SIG-M5 treated with dmso at 0.1 percent for 504 hours (cell line): ENCODE measurements at regions not wholly inside any gene's neighbourhood (a gene's known extent, or its start where the extent isn't known, plus 50 kb on each side); places are given as distances from the start of the nearest gene placed in this dataset.
"Not testable (repeated sequence)": the region's sequence is repeated elsewhere in the genome, so short reads cannot be mapped to it uniquely, and the experiment has no call there.

Experiments used
- DNase-seq: peaks from one replicate; lab custom pipeline; 2025; ENCODE audit not compliant: unreplicated experiment; lab: John Stamatoyannopoulos, UW

DNA sequence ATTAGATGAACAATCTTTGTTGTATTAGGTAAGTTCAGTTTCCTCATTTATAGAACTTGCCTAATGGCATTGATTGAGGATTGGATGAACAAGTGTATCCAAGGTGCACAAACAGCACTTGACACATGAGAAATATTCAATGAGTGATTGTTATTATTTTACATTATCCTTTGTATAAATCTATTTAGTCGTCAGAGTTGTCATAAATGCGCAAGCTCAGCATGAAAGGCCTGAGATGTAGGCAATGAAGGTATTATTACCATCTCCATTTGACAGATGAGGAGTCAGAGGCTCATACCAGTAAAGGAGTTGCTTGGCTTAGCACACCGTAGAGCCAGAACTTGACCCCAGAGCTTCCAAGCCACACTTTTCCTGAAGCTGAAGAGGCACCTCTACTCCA lies 291.4 kb downstream of the C1D start:
- DNase-seq = no peak

DNA sequence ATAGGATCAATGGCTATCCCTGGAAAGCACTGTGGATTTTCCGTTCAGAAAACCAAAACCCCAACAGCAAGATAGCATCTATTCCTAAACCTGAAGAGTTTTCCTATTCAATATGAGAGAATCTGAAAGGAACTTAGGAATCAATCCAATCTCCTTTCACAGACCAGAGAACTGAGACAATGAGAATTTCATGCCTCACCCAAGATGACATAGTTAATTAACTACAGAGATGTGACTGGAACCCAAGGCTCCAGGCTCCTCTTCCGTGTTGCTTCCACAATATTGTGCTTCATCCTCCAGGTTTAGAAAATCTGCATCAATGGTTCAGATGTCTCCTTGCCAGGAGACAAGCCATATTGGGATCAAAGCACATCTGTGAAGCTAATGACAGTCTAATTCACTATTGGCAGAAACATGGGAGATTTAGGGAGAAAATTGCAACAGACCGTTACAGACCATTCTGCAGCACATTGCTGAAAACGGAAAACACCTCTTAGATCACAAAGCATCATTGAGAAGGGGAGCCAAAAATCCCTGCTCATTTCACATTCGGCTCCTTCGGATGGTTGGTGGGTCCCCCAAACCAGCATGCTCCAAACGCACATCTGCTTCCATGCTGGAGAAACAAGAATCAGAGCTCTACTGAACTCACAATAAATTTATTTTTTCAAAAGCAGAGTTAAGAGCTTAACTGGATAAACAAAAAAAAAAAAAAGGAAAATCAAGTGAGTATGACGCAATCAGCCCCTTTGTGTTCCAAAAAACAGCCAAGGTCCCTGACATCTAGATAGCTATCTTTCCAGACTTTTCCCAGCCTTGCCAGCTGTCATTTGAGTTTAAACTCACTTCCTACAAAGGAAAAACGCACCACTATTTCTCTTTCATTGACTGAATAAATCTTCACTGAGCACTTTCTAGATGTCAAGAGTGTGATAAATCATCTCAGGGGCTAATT lies 290.3 kb downstream of the C1D start:
- no peak for DNase-seq

DNA sequence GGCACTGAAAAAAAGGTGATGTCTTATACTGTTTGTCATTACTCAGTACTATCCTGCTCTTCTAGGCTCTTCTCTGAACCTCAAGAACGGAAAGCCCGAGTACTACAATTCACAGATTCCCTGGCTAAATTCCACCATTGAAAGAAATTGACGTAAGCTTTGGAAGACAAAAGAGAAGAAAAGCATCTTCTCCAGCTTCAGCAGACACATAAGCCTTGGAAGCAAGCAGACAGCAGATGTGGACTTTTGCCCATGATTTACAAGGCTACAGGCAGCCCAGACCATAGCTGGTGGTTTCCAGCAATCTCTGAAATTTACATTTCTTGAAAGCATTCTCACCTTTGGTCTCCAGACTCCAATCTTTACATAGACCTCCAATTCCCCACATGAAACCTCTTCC lies 289.0 kb downstream of the C1D start:
- DNase-seq = no peak

DNA sequence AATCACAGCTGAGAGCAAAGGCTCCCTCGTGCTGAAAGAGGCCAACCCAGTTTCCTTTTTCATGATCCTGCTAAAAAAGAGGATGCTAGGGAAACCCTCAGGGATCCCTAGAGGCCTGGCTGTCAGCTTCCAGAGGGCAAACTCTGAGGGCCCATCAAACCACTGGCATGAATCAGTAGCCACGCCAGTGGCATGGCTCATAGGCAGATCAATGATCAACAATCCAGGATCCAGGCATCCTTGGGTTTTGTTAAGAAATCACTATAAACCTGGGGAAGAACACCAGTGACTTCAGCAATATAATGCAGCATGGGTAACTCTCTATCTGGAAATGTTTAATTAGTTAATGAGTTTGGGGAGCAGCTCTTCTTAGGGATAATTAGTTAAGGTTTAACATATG lies 286.5 kb downstream of the C1D start:
- no peak for DNase-seq

DNA sequence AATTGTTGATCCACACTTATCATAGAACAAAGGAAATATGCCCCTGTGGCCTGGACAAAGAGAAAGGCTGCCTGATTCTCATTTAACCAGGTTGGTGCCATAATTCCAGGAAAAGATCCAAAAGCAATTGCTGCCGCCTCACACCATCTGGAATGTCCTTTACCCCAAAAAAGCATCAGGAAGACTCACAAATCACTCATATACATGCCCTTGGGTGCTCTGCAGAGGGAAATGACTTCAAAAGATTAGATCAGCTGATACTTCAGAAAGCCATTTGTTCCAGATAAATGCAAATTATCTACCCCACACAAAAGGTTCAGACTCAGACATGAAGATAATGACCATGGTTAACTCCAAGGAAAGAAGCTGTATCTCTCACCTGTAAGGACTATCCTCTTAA lies 285.8 kb downstream of the C1D start:
- DNase-seq = no peak

DNA sequence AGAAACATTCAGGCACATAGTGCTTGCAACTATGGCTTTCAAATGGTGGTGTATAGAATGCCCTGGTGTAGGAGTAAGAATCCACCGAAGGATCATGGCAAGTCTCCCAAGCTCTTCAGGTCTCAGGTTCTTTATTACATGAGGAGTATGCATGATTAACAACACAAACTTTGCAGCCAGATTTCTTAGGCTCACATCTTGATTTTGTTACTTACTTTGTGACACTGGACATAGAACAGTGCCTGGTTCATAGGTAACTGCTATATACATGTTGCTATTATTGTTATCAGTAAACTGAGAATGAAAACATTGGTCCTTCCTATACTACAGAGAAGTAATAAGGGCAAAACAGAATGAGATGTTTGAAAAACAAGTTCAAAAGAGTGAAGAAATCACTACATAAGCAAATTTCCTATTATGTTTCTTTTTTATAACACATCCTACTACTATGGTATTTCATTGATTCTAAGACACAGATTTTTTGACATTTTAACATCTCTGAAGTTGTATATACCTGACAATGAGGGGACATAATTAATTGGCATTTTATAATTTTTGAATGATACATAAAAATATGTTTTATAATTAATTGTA lies 284.9 kb downstream of the C1D start:
- no peak for DNase-seq

DNA sequence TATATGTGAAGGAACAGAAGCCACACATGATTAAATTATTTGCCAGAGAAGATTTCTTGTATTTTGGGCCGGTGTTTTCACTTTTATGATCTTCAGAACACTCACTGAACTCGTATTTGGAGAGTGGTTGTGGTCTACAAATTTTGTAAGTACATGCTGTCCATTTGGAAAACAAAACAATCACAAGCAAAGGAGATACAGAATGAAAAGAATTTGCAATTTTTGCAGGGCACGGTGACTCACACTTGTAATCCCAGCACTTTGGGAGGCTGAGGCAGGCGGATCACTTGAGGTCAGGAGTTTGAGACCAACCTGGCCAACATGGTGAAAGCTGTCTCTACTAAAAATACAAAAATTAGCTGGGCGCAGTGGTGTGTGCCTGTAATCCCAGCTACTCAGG lies 282.0 kb downstream of the C1D start:
- DNase-seq = not testable (repeated sequence)

DNA sequence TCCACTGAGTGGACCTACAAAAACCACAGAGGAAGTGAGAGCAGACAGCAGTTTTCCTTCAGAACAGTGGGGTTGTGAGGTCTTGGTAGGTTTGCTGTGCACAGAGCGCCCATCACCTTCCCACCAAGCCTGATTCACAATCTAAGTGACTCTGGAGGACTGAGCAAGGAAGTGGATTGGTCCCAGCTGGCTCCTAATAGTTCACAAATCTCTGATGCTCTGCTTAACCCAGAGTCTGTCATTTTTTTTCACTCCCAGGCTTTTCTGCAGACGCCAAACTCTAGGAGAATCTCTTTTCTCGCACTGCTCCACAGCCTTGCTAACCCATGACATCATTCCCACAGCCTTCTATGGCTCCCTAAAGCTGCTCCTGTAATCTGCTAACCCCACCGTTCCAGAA lies 280.4 kb downstream of the C1D start:
- DNase-seq = no peak

DNA sequence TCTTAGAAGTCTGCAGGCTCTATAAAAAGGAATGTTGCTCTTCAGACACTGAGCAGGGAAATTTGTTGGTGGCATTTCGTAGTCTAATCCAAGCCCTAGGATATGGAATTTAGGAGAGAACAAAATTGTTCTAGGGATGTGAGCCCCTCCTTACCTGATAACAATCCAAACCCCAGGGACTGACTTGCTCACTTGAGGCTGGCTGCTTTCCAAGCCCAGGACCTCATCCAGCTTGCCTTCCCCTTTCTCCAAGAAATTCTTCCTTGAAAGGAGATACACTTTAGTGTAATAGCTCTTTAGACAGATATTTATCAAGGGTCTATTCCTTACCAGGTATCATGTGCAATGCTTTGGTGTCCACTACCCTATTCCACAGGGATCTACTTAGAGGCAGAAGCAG lies 279.8 kb downstream of the C1D start:
- DNase-seq = no peak

DNA sequence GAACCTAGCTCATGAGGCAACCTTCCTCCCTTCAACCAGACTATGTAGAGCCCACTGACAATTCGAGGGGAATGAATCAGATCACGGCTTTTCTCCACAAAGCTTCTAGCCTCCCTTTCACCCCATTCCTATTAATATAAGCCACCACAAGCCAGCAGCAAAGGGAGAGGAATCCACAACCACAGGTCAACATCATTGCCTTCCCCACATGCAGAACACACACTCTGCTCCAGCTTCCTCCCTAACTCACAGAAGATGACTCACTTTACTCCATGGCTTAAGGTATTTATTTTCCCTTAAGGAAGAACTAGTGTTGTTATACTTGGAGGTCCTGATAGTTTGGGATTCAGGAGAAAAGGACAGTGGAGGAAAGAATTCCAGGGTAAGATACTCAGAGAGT lies 272.2 kb downstream of the C1D start:
- no peak for DNase-seq

DNA sequence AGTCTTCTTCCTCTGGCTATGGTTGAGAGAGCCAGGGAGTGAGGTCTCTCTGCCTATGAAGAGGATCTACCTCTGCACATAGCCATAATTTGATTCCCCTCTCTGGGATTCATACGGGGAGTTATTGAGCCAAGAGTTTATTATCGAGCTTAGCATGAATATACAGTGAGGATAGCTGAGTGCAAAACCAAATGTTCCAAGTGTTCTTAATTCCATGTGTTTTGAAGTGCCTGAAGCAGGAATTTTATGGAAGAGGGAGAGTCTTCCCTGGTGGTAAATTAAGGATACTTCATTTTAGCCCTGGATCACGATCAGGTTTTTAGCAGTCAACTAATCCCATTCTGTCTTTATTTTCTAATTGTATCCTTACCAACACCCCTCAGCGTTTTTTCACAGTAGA lies 270.6 kb downstream of the C1D start:
- DNase-seq = no peak

DNA sequence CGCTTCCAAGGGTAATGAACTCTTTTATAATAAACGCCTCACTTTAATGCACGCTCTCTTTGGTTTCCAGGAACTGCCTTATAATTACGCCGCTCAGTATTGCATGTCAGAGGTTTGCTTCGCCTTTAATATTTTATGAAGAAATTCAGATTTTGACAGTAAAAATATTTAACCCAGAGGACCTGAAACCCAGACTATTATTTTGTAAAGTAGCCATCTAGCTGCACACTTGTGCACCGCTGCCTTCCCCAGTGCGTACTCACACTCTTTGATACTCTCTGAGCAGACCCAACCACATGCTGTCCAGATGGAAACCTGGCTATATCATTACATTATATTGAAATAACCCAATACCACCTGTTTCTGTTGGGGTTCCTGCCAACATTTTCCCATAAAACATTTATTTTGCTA lies 270.1 kb downstream of the C1D start:
- no peak for DNase-seq

DNA sequence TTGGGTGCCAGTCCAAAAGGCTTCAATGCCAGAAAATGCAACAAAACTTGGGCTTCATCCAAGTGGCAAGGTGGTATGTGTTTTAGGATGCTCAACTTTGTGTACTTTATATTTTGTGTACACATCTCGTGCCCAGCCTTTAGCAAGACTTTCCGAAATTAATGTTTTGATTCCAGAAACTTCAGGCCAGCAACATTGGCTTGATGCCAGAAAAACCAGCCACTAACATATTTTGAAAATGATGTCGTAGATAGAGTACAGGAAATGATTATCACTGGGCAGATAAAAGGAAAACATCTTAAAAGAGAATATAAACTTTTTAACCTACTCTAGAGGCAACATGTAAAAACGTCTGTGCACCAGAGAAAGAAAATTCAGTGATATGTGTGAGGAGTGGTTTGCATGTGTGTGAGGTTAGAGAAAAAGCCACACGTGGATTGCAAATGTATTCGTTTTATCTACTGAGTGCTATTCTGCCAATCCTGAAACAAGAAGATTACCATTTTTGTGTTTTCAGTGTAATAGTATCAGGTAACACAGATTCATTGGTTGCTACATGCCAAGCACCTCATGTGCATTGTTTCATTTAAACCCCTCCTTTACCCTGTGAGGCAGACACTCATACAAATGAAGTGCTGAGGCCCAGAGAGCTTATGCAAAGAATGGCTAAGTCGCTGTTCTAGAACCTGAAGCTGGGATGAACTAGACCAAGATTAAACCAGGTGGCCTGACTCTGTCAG lies 264.8 kb downstream of the C1D start:
- no peak for DNase-seq

DNA sequence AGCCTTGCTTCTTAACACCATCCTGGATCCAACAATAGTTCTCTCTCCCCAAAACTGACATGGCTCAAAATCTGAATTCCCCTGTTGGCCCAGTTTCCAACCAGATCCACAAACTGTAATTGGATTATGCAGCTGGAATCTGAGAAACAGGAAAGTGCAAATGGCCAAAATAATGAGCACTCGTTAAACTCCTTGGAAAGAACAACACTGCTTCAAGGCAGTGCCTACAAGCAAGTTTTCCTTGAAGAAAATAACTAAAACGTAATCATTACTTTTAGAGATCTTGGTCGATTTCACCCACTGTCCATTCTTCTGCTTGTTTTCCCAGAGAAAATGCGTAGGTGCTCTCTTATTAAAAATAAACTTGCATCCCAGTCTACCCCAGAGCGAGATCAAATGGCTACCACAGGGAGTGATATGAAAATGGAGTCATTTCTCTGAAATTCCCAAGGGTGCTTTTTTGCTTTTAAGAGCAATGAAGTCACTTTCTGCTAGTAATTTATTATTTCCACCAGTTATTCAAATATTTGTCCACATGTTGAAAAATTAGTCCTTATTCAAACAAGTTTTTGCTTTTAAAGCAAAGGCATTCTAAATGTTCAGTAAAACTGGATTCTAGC lies 264.2 kb downstream of the C1D start:
- DNase-seq = no peak

DNA sequence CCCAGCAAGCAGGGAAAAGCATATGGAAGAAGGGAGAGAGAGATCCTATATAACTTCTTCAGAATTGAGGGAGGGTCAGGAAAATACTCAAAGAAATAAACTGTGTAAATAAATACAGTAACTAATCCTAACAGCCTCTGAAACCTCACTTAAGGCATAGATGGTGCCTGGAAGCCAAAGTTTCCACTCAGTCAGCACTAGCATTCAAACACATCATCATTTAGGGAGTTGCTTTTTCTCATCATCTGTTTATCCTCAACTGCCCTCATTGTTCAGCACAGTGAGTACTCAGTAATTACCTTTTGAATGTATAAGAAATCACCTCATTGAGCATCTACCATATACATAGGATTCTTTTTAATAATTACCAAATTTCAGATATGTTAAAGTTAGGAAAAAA lies 262.9 kb downstream of the C1D start:
- no peak for DNase-seq

DNA sequence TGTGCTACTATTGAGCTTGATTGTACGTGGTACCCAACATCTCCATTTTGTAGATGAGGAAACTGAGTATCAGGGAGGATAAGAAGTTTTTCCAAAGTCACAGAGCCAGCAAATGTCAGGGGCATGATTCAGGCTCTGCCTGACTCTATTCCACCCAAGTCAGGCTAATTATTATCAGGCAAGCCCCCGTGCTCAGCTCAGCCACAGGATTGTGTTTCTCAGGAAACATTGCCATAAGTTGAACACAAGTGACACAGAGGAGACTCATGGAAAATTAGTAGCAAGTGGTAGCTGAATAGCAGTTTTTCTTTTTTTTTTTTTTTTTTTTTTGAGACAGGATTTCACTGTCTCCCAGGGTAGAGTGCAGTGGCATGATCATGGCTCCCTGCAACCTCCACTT lies 260.5 kb downstream of the C1D start:
- no peak for DNase-seq

DNA sequence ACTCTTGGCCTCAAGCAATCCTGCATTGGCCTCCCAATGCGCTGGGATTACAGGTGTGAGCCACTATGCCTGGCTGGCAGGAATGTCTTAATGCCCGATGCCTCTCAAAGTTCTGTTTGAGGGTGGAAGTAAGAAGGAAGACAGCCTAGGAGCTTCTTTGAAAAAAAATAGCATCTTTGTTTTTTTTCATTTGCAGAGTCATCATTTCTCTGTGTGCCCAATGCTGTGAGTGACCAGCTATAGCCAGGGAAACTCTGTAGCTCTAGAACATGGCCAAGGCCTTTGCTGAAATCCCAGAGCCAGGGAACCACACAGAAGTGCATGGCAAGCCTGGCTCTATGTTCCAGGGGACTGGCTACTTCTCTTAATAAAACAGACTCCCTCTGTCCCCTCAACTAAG lies 260.0 kb downstream of the C1D start:
- no peak for DNase-seq

DNA sequence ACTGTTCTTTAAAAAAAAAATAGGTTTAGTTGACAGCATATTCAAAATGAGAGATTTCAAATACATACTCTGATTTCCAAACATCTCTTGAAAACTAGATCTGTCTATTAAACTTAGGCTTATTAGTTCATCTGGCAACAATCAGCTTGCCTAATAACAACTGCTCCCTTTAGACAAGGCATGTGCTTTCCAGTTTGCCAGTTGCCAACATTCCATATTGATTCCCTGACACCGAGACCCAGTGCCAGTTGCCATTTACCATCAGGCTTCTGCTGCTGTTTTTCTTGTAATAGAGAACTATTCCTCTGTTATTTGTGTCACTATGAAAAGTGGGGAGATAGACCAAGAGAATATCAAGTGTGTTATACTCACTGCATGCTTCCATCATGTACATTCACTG lies 256.0 kb downstream of the C1D start:
- DNase-seq = no peak

DNA sequence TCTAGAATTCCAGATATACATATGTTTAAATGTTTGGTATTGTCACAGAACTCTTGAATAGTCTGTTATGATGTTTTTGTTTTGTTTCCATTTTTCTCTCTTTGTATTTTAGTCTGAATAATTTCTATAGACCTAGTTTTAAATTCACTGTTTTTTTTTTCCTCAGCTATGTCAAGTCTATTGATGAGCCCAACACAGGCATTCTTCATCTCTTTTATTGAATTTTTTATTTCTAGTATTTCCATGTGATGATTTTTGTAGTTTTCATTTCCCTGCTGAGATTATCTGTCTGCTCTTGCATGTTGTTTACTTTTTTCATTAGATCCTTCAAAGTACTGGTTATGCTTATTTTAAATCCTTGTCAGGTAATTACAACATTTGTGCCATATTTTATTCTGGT lies 254.7 kb downstream of the C1D start:
- DNase-seq = no peak

DNA sequence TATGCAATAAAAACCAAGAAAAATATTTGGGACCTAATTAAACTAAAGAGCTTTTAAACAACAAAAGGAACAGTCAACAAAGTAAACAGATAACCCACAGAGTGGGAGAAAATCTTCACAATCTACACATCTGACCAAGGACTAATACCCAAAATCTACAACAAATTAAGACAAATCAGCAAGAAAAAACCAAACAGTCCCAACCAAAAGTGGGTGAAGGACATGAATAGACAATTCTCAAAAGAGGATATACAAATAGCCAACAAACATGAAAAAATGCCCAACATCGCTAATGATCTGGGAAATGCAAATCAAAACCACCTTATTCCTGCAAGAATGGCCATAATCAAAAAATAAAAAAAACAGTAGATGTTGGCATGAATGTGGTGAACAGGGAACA lies 250.1 kb downstream of the C1D start:
- DNase-seq = no peak

DNA sequence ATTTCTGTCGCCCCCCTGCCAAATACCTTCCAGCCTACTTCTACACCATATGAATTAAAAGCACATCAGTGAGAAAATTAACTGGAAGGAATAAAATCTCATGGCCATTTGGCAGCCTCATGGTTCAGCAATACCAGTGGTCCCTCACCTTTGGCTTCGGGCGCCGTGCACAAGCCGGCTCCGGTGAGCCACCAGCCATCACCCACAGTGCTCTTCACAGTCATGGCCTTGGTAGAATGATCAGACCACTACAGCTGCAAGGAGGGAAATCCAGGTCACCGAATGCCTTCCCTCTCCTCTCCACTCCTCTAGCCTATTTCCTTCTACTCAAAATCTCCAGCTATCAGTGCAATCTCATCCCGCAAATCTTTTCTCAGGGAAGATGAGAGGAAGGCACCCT lies 239.1 kb downstream of the C1D start:
- no peak for DNase-seq

DNA sequence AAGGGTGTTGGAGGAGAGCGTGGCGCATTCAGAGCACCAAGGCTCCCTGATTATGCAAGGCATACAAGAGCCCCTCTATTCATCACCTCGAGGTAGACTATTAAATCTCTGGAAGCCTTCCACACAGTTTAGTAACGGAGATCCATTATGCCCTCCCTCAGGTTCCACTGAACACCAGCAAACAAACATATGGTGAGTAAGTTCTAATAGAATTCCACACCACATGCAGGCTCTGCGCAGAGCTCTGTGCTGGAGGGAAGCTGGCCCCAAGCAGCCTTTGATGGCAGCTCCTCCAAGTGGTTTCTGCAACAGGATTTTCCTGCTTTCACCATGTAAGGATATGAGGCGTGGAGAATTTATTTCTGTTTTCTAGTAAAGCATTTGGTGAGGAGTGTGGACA lies 238.6 kb downstream of the C1D start:
- DNase-seq = no peak
